Parathyroid adenoma (tissue), 2 donors: ENCODE measurements at regions not wholly inside any gene's neighbourhood (a gene's known extent, or its start where the extent isn't known, plus 50 kb on each side); places are given as distances from the start of the nearest gene placed in this dataset.
"Not testable (repeated sequence)": the region's sequence is repeated elsewhere in the genome, so short reads cannot be mapped to it uniquely, and the experiment has no call there.

Experiments used
- H2AFZ ChIP-seq: fragments of 300-600 bp; sonication (generic); one replicate; pipeline ENCODE4 v1.7.0; 2017; ENCODE audit warnings: antibody characterized with exemption, mild to moderate bottlenecking
- H3K27ac ChIP-seq: fragments of 300-600 bp; sonication (generic); one replicate; pipeline ENCODE4 v1.7.0; 2017
- H3K27me3 ChIP-seq: fragments of 300-600 bp; sonication (generic); one replicate; pipeline ENCODE4 v1.7.0; 2017; ENCODE audit warnings: low read length; ENCODE audit not compliant: control insufficient read depth, insufficient read depth
- H3K36me3 ChIP-seq: fragments of 300-600 bp; sonication (generic); one replicate; pipeline ENCODE4 v1.7.0; 2017; ENCODE audit warnings: low read length; ENCODE audit not compliant: control insufficient read depth, insufficient read depth
- H3K4me1 ChIP-seq: fragments of 300-600 bp; sonication (generic); one replicate; pipeline ENCODE4 v1.7.0; 2017; ENCODE audit warnings: control low read depth
- H3K4me2 ChIP-seq: fragments of 300-600 bp; sonication (generic); one replicate; pipeline ENCODE4 v1.7.0; 2017; ENCODE audit warnings: low read length
- H3K4me3 ChIP-seq: fragments of 300-600 bp; sonication (generic); one replicate; pipeline ENCODE4 v1.7.0; 2017; ENCODE audit warnings: low read depth, low read length
- H3K79me2 ChIP-seq: fragments of 300-600 bp; sonication (generic); one replicate; pipeline ENCODE4 v1.7.0; 2017; ENCODE audit warnings: control low read depth
- H3K9ac ChIP-seq: fragments of 300-600 bp; sonication (generic); one replicate; pipeline ENCODE4 v1.7.0; 2017; ENCODE audit warnings: mild to moderate bottlenecking
- H3K9me3 ChIP-seq: fragments of 300-600 bp; sonication (generic); one replicate; pipeline ENCODE4 v1.7.0; 2017; ENCODE audit warnings: low read length; ENCODE audit not compliant: control insufficient read depth
- CTCF ChIP-seq: fragments of 300-600 bp; sonication (generic); IDR thresholded peaks from one replicate; pipeline ENCODE4 v1.7.0; 2017; ENCODE audit warnings: antibody characterized with exemption, mild to moderate bottlenecking
- donor health status: primary hyperparathyroidism.

GRCh38 chr9:115415450-115415849 lies 297.5 kb upstream of the TNC start:
- no peaks in the 10 kb centered on the region for H3K79me2 ChIP-seq
- H3K4me1 ChIP-seq = no peaks in the 10 kb centered on the region
- H3K27ac ChIP-seq = no peak overlapping the region
- no peak overlapping the region for H3K4me2 ChIP-seq
- no peak overlapping the region for H2AFZ ChIP-seq
- H3K9ac ChIP-seq = no peak overlapping the region
- no peaks in the 10 kb centered on the region for H3K36me3 ChIP-seq
- H3K4me3 ChIP-seq = no peak overlapping the region
- H3K9me3 ChIP-seq = no peaks in the 10 kb centered on the region
- H3K27me3 ChIP-seq = no peaks in the 10 kb centered on the region
- no peak for TF ChIP-seq CTCF

GRCh38 chr9:115416299-115416698 lies 298.3 kb upstream of the TNC start:
- no peaks in the 10 kb centered on the region for H3K9me3 ChIP-seq
- no peaks in the 10 kb centered on the region for H3K36me3 ChIP-seq
- H3K4me2 ChIP-seq = no peak overlapping the region
- no peak overlapping the region for H3K27ac ChIP-seq
- H2AFZ ChIP-seq = no peak overlapping the region
- no peak overlapping the region for H3K9ac ChIP-seq
- no peaks in the 10 kb centered on the region for H3K4me1 ChIP-seq
- no peaks in the 10 kb centered on the region for H3K79me2 ChIP-seq
- H3K4me3 ChIP-seq = no peak overlapping the region
- H3K27me3 ChIP-seq = no peaks in the 10 kb centered on the region
- TF ChIP-seq CTCF = no peak

GRCh38 chr9:115418181-115418580 lies 300.2 kb upstream of the TNC start:
- not testable (repeated sequence) for H3K4me3 ChIP-seq, H3K9me3 ChIP-seq, H3K4me1 ChIP-seq, H3K4me2 ChIP-seq, H3K36me3 ChIP-seq, H2AFZ ChIP-seq, H3K27me3 ChIP-seq, H3K79me2 ChIP-seq, H3K9ac ChIP-seq, H3K27ac ChIP-seq

- Histone ChIP-seq H3K27me3 (no peaks in the 10 kb centered on the region), H2AFZ (no peak overlapping the region), H3K4me3 (no peak overlapping the region), H3K36me3 (no peaks in the 10 kb centered on the region), H3K9ac (no peak overlapping the region), H3K79me2 (no peaks in the 10 kb centered on the region), H3K4me1 (no peaks in the 10 kb centered on the region), H3K4me2 (no peak overlapping the region), H3K9me3 (no peaks in the 10 kb centered on the region), H3K27ac (no peak overlapping the region)
- no peak for TF ChIP-seq CTCF
These were observed 305.0 kb upstream of the TNC start for GRCh38 chr9:115422932-115423440.

GRCh38 chr9:115423646-115424045 lies 305.7 kb upstream of the TNC start:
- no peaks in the 10 kb centered on the region for H3K9me3 ChIP-seq
- H3K9ac ChIP-seq = no peak overlapping the region
- H3K4me1 ChIP-seq = no peaks in the 10 kb centered on the region
- no peak overlapping the region for H3K27ac ChIP-seq
- TF ChIP-seq CTCF = no peak
- H3K27me3 ChIP-seq = no peaks in the 10 kb centered on the region
- H2AFZ ChIP-seq = no peak overlapping the region
- H3K4me3 ChIP-seq = no peak overlapping the region
- H3K4me2 ChIP-seq = no peak overlapping the region
- no peaks in the 10 kb centered on the region for H3K36me3 ChIP-seq
- no peaks in the 10 kb centered on the region for H3K79me2 ChIP-seq
